Upper lobe of left lung (tissue), 6 donors: ENCODE measurements at regions not wholly inside any gene's neighbourhood (a gene's known extent, or its start where the extent isn't known, plus 50 kb on each side); places are given as distances from the start of the nearest gene placed in this dataset.
A peak's percentile ranks its signal among the peaks of the same experiment; 100 is the strongest.

Source experiments
- ATAC-seq, 2 donors: fragments of 200-7000 bp; cut with Tn5 transposase; one replicate each; pipeline ENCODE4 v1.9.1; 2022; ENCODE audit warnings: mild to moderate bottlenecking in 2 of 2, moderate library complexity in 2 of 2; ENCODE audit not compliant: low FRiP score in 2 of 2
- DNase-seq, 2 donors: peaks; one replicate each; pipeline ENCODE4 v3.0.0-alpha.2; 2019 to 2020
- H3K27ac ChIP-seq, 4 donors: fragments of 200-600 bp; sonication (generic); one replicate each; pipeline ENCODE4 v1.5.1; 2016 to 2019
- H3K27me3 ChIP-seq, 4 donors: fragments of 200-600 bp; sonication (generic); one replicate each; pipeline ENCODE4 v1.5.1; 2017 to 2019
- H3K36me3 ChIP-seq, 4 donors: fragments of 200-600 bp; sonication (generic); one replicate each; pipeline ENCODE4 v1.5.1; 2016 to 2019
- H3K4me1 ChIP-seq, 4 donors: fragments of 200-600 bp; sonication (generic); one replicate each; pipeline ENCODE4 v1.5.1; 2018 to 2019
- H3K4me3 ChIP-seq, 4 donors: fragments of 200-600 bp; sonication (generic); one replicate each; pipeline ENCODE4 v1.5.1; 2017 to 2019; ENCODE audit warnings: mild to moderate bottlenecking in 2 of 4, moderate library complexity in 1 of 4
- H3K9me3 ChIP-seq, 4 donors: fragments of 200-600 bp; sonication (generic); one replicate each; pipeline ENCODE4 v1.5.1; 2018 to 2019
- EP300 ChIP-seq, 4 donors: sonication (generic); formaldehyde crosslinking; IDR thresholded peaks; one replicate each; pipeline ENCODE4 v1.5.1; 2017; ENCODE audit warnings: antibody characterized with exemption in 4 of 4, control low read depth in 2 of 4
- POLR2A ChIP-seq, 4 donors: fragments of 450-650 bp; IDR thresholded peaks; one replicate each; pipeline ENCODE4 v1.5.1; 2016 to 2017; ENCODE audit warnings: antibody characterized with exemption in 4 of 4, mild to moderate bottlenecking in 2 of 4
- POLR2AphosphoS5 ChIP-seq, 2 donors: sonication (generic); formaldehyde crosslinking; IDR thresholded peaks; one replicate each; pipeline ENCODE4 v1.5.1; 2017; ENCODE audit warnings: antibody characterized with exemption in 2 of 2
- WGBS, 2 donors: methylation state at CpG; one replicate each; pipeline ENCODE4 v1.1.5; 2017 to 2018; 5-methylcytosine and 5-hydroxymethylcytosine counted together
- TF ChIP-seq, protein P1 (sequence below), 6 experiments: fragments of 450-650 bp in 4 of 6; fragments of 200-600 bp in 2 of 6; sonication (generic) in 2 of 6; IDR thresholded peaks; one replicate each; pipeline ENCODE4 v1.5.1; 2016 to 2019; ENCODE audit warnings: antibody characterized with exemption in 6 of 6
- donor health status: DM: no; HTN: no; CAD: no; lungs with moderate emphysema.
- donor health status: DM: no; HTN: yes; CAD: no; lungs with severe emphysema.

DNA sequence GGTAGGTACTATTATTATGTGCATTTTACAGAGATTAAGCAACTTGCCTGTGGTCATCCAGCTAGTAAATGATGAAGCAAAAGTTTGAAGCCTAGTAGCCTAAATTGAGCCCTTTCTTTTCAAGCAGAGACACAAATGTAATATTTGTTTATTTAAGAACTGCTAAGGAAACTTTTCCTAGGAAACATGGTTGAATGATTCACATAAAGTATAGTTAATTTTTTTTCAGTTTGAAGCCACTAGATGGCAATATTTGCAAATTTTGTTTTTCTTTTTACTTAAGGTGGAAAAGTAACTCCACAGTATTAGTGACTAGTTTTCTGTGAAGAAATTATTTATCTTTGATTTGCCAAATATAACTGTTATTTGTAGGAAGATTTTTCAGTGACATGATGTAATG is 52.8 kb upstream of the ANKRD17 start:
- Histone ChIP-seq H3K36me3 (no peaks in the 10 kb centered on the region), H3K27me3 (no peaks in the 10 kb centered on the region), H3K9me3 (no peaks in the 10 kb centered on the region), H3K4me1 (no peaks in the 10 kb centered on the region), H3K4me3 (no peak overlapping the region), H3K27ac (no peak overlapping the region)
- ATAC-seq = no peak
- TF ChIP-seq EP300 (IDR thresholded peaks at IDR 0.05) (no peak), POLR2AphosphoS5 (IDR thresholded peaks at IDR 0.05) (no peak), POLR2A (IDR thresholded peaks at IDR 0.05) (no peak)
- TF ChIP-seq, protein P1, sequence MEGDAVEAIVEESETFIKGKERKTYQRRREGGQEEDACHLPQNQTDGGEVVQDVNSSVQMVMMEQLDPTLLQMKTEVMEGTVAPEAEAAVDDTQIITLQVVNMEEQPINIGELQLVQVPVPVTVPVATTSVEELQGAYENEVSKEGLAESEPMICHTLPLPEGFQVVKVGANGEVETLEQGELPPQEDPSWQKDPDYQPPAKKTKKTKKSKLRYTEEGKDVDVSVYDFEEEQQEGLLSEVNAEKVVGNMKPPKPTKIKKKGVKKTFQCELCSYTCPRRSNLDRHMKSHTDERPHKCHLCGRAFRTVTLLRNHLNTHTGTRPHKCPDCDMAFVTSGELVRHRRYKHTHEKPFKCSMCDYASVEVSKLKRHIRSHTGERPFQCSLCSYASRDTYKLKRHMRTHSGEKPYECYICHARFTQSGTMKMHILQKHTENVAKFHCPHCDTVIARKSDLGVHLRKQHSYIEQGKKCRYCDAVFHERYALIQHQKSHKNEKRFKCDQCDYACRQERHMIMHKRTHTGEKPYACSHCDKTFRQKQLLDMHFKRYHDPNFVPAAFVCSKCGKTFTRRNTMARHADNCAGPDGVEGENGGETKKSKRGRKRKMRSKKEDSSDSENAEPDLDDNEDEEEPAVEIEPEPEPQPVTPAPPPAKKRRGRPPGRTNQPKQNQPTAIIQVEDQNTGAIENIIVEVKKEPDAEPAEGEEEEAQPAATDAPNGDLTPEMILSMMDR (IDR thresholded peaks at IDR 0.05) = peak in 1 of 6 experiments; percentile 23
- DNase-seq = no peak

DNA sequence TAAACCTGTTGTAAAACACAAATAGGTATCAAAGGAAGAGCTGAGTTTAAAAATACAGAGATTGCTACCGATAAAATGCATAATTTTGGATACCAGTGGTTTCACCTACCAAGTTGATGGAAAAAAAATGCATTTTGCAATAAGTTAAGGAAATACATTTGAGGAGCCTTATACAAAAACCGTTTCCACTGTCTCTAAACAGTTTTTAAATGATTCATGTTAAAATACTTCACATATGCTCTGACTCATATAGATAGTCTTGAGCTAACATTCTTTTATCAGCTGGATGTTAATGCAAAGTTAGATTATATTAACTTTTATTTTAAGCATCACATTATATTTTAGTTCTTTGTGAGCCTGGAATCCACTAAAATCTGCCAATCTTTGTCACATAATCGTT is 50.6 kb upstream of the ANKRD17 start:
- Histone ChIP-seq H3K36me3 (no peaks in the 10 kb centered on the region), H3K4me3 (no peak overlapping the region), H3K27me3 (no peaks in the 10 kb centered on the region), H3K27ac (no peak overlapping the region), H3K4me1 (no peaks in the 10 kb centered on the region), H3K9me3 (no peaks in the 10 kb centered on the region)
- no peak for ATAC-seq
- DNase-seq = no peak
- TF ChIP-seq, protein P1 (IDR thresholded peaks at IDR 0.05) = no peak
- TF ChIP-seq POLR2AphosphoS5 (IDR thresholded peaks at IDR 0.05) (no peak), POLR2A (IDR thresholded peaks at IDR 0.05) (no peak), EP300 (IDR thresholded peaks at IDR 0.05) (no peak)
- 77 to 78% methylated on average over 3 of the region's 3 CpGs for WGBS, 2 donors
